HepG2 (cell line): ENCODE measurements at regions not wholly inside any gene's neighbourhood (a gene's known extent, or its start where the extent isn't known, plus 50 kb on each side); places are given as distances from the start of the nearest gene placed in this dataset.

Source experiments
- ATAC-seq: fragments of 200-7000 bp; cut with Tn5 transposase; 3 replicates; pipeline ENCODE4 v1.9.1; 2020; ENCODE audit warnings: mild to moderate bottlenecking, moderate library complexity
- BruUV-seq: library from RNA; stranded (reverse); fragments of 400-500 nt; replicated peaks from 2 replicates; lab custom pipeline; 2021; lab: Mats Ljungman, UMichigan
- CTCF ChIA-PET: fragments of 300-600 bp; formaldehyde crosslinking; extraction: SDS; loops from one replicate; lab custom pipeline; 2021; ENCODE audit warnings: low total read pairs, inconsistent platforms, low intra/inter-chr PET ratio; lab: Yijun Ruan, JAX
- POLR2A ChIA-PET: fragments of 350-600 bp; sonication (Branson Sonifier 250); formaldehyde crosslinking; loops from one replicate; lab custom pipeline; 2020; ENCODE audit warnings: antibody characterized with exemption, inconsistent platforms; lab: Yijun Ruan, JAX
- DNase-seq: peaks from one replicate; pipeline ENCODE4 v3.0.0-alpha.2; 2015; ENCODE audit warnings: low spot score
- FAIRE-seq: peaks from 3 replicates; lab custom pipeline; 2011; peaks lifted over from hg19 to GRCh38; lab: Jason Lieb, UNC
- H2AFZ ChIP-seq: one replicate; pipeline ENCODE4 v1.6.1; 2011; ENCODE audit warnings: low read length, inconsistent platforms
- H3K27ac ChIP-seq: fragments of 300-600 bp; 3 replicates; pipeline ENCODE4 v1.8.0; 2011; ENCODE audit warnings: mixed run types, mild to moderate bottlenecking, mixed read lengths, low read length, inconsistent platforms; ENCODE audit not compliant: insufficient read depth; ENCODE audit errors: extremely low read length
- H3K27me3 ChIP-seq, 2 experiments: fragments of 200-600 bp in 1 of 2; 2 replicates in 1 of 2; 3 replicates in 1 of 2; pipeline versions ENCODE4 v1.6.0 to v1.8.0; 2011; ENCODE audit warnings: low read length in 2 of 2, mild to moderate bottlenecking in 2 of 2, moderate library complexity in 2 of 2, inconsistent platforms in 1 of 2; ENCODE audit not compliant: insufficient read depth in 2 of 2, control insufficient read depth in 1 of 2
- H3K36me3 ChIP-seq, 2 experiments: fragments of 200-600 bp in 1 of 2; replicated peaks in 1 of 2; 2 replicates in 1 of 2; 3 replicates in 1 of 2; pipeline versions ENCODE4 v1.5.1 to v1.8.0; 2011; ENCODE audit warnings: low read length in 2 of 2, inconsistent platforms in 1 of 2; ENCODE audit not compliant: insufficient read depth in 2 of 2, control insufficient read depth in 1 of 2
- H3K4me1 ChIP-seq: 2 replicates; pipeline ENCODE4 v1.5.1; 2012; ENCODE audit warnings: low read length, inconsistent platforms; ENCODE audit not compliant: insufficient read depth
- H3K4me2 ChIP-seq: 2 replicates; pipeline ENCODE4 v1.6.0; 2011; ENCODE audit warnings: low read depth, low read length, inconsistent platforms
- H3K4me3 ChIP-seq, 3 experiments: fragments of 200-600 bp in 1 of 3; sonication (generic), shearing (Covaris generic) in 1 of 3; replicated peaks in 1 of 3; 2 replicates each; pipeline ENCODE4 v1.5.1; 2011 to 2016; ENCODE audit warnings: low read length in 3 of 3, inconsistent platforms in 2 of 3, low read depth in 2 of 3, mild to moderate bottlenecking in 2 of 3, control low read depth in 1 of 3, mixed read lengths in 1 of 3; ENCODE audit not compliant: insufficient read depth in 1 of 3
- H3K79me2 ChIP-seq: one replicate; pipeline ENCODE4 v1.6.1; 2011; ENCODE audit warnings: low read length, inconsistent platforms; ENCODE audit not compliant: insufficient read depth
- H3K9ac ChIP-seq: 2 replicates; pipeline ENCODE4 v1.6.0; 2011; ENCODE audit warnings: mild to moderate bottlenecking, low read depth, low read length, inconsistent platforms; ENCODE audit not compliant: insufficient read depth
- H3K9me3 ChIP-seq: 2 replicates; pipeline ENCODE4 v1.5.1; 2012; ENCODE audit warnings: mild to moderate bottlenecking, low read length
- H4K20me1 ChIP-seq: 2 replicates; pipeline ENCODE4 v1.6.0; 2011; ENCODE audit warnings: inconsistent platforms, mild to moderate bottlenecking, low read length, moderate library complexity; ENCODE audit not compliant: insufficient read depth
- DZIP1 ChIP-seq: sonication (generic); formaldehyde crosslinking; IDR thresholded peaks from 2 replicates; pipeline ENCODE4 v1.5.0; 2020; ENCODE audit warnings: mild to moderate bottlenecking, missing genetic modification reagents
- EP300 ChIP-seq, 3 experiments: sonication (generic) in 1 of 3; formaldehyde crosslinking in 1 of 3; IDR thresholded peaks; 2 replicates each; pipeline versions ENCODE4 v1.5.1 to v1.6.1; 2011 to 2020; ENCODE audit warnings: low read depth in 2 of 3, low read length in 2 of 3, borderline replicate concordance in 1 of 3, improper control_type of control experiment in 1 of 3, mild to moderate bottlenecking in 1 of 3, missing genetic modification reagents in 1 of 3, moderate library complexity in 1 of 3
- NFYB ChIP-seq: sonication (generic); formaldehyde crosslinking; IDR thresholded peaks from 2 replicates; pipeline ENCODE4 v1.4.0; 2020; ENCODE audit warnings: missing genetic modification reagents
- NR1H2 ChIP-seq: sonication (generic); formaldehyde crosslinking; IDR thresholded peaks from 2 replicates; pipeline ENCODE4 v1.8.1; 2022; ENCODE audit warnings: low read depth, missing genetic modification reagents, borderline replicate concordance
- ZBTB21 ChIP-seq: sonication (generic); formaldehyde crosslinking; IDR thresholded peaks from 2 replicates; pipeline ENCODE4 v1.4.0; 2020; ENCODE audit warnings: missing genetic modification reagents
- ZBTB4 ChIP-seq: sonication (generic); formaldehyde crosslinking; IDR thresholded peaks from 2 replicates; pipeline ENCODE4 v1.4.0; 2020; ENCODE audit warnings: missing genetic modification reagents, mild to moderate bottlenecking, borderline replicate concordance
- ZNF264 ChIP-seq: sonication (generic); formaldehyde crosslinking; IDR thresholded peaks from 2 replicates; pipeline ENCODE4 v1.4.0; 2020; ENCODE audit warnings: missing genetic modification reagents
- ZNF574 ChIP-seq: sonication (generic); formaldehyde crosslinking; IDR thresholded peaks from 2 replicates; pipeline ENCODE4 v1.4.0; 2020; ENCODE audit warnings: missing genetic modification reagents
- ZNF580 ChIP-seq: IDR thresholded peaks from 2 replicates; pipeline ENCODE4 v1.6.1; 2016; ENCODE audit warnings: low read depth, borderline replicate concordance
- ZNF782 ChIP-seq: sonication (generic); formaldehyde crosslinking; IDR thresholded peaks from 2 replicates; pipeline ENCODE4 v1.4.0; 2020; ENCODE audit warnings: missing genetic modification reagents, mild to moderate bottlenecking, borderline replicate concordance
- ZSCAN5A ChIP-seq: sonication (generic); formaldehyde crosslinking; IDR thresholded peaks from 2 replicates; pipeline ENCODE4 v1.8.0; 2022; ENCODE audit warnings: mild to moderate bottlenecking, missing genetic modification reagents, borderline replicate concordance
- WGBS: methylation state at CpG from one replicate; pipeline ENCODE4 v1.1.6; 2017; ENCODE audit warnings: low lambda C conversion rate; 5-methylcytosine and 5-hydroxymethylcytosine counted together
- in situ Hi-C: cut with HindIII; loops from 2 replicates; pipeline ENCODE4 v1.10.0; 2017; ENCODE audit warnings: low pct_unique_long_range_greater_than_20kb; ENCODE audit not compliant: extremely low pct_ligation_motif_present
- intact Hi-C: fragments of 100-400 bp; cut with micrococcal nuclease; formaldehyde crosslinking; loops from one replicate; pipeline ENCODE4 v1.10.0; 2022; ENCODE audit not compliant: unreplicated experiment

GRCh38 chr7:34263168-34263567 is 357.8 kb downstream of the BMPER start (continued):
- no peak for TF ChIP-seq DZIP1 (CRISPR knock-in tag)

GRCh38 chr7:34269084-34269483 is 363.7 kb downstream of the BMPER start:
- H4K20me1 ChIP-seq, result no peaks in the 10 kb centered on the region
- BruUV-seq, result no TSS peak
- WGBS, result 0% methylated on average over 2 of the region's 2 CpGs
- in situ Hi-C loops (no loop called here), intact Hi-C loops (no loop called here)
- ChIA-PET CTCF (no interaction called here), POLR2A (no interaction called here)
- no peaks in the 10 kb centered on the region for H3K79me2 ChIP-seq
- H3K9ac ChIP-seq, result no peak overlapping the region
- H3K4me3 ChIP-seq, result no peak overlapping the region
- no peak overlapping the region for H3K27ac ChIP-seq
- FAIRE-seq, result no peak
- DNase-seq, result no peak
- H3K4me2 ChIP-seq, result no peak overlapping the region
- ATAC-seq, result no peak
- H3K36me3 ChIP-seq, result no peaks in the 10 kb centered on the region
- H3K27me3 ChIP-seq, result no peaks in the 10 kb centered on the region
- H3K4me1 ChIP-seq, result no peaks in the 10 kb centered on the region
- H2AFZ ChIP-seq, result no peak overlapping the region
- H3K9me3 ChIP-seq, result no peaks in the 10 kb centered on the region
- TF ChIP-seq ZNF264 (CRISPR knock-in tag) (no peak), ZSCAN5A (CRISPR knock-in tag) (no peak), ZBTB21 (CRISPR knock-in tag) (no peak), ZBTB4 (CRISPR knock-in tag) (no peak), NR1H2 (no peak), NFYB (CRISPR knock-in tag) (no peak), EP300 (IDR thresholded peaks at IDR 0.05; ENCODE audit: low read depth in 2 of 2, low read length in 2 of 2) (no peak), EP300 (CRISPR knock-in tag; IDR thresholded peaks at IDR 0.05; ENCODE audit: borderline replicate concordance) (no peak), ZNF574 (CRISPR knock-in tag) (no peak), ZNF580 (CRISPR knock-in tag) (no peak), ZNF782 (CRISPR knock-in tag) (no peak)
